ENCODE measurements at regions not wholly inside any gene's neighbourhood (a gene's known extent, or its start where the extent isn't known, plus 50 kb on each side); places are given as distances from the start of the nearest gene placed in this dataset.
"Not testable (repeated sequence)": the region's sequence is repeated elsewhere in the genome, so short reads cannot be mapped to it uniquely, and the experiment has no call there.

DNA sequence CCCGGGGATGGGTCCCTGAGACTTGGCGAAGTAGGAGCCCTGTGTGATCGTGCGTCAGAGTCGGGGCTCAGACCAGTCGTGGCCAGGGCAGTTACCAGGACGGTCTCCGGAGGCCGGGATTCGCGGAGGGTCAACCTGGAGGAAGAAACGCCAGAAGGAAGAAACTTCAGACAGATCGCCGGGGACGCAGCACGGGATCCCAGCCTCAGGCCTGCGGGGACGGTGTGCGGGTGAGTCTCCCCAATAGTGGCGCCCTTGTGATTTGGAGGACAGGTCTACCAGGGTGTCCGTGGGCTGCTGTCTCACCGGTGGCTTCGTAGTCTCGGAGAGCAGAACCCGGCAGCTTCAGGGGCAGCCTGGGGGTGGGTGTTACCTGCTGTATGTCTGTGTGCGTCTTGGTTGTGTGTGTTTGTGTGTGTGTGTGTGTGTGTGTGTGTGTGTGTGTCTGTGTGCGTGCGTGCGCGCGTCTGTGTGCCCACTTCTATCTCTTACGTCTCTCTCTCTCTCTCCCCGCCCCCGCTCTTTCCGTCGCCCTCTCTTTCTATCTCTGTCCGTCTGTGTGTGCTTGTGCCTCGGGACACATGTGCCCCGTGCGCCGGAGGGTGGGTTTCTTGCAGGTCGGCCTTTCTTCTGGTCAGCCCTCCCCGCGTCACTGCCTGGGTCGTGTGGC is 1406.4 kb upstream of the PCDH10 start:
- POLR2A ChIA-PET; H3K79me2 ChIP-seq (ENCODE audit: control insufficient read depth, insufficient read depth, low read length); H3K9me1 ChIP-seq (ENCODE audit: control insufficient read depth, insufficient read depth, low read length); H3K36me3 ChIP-seq (ENCODE audit: control insufficient read depth, insufficient read depth, low read length); H2AFZ ChIP-seq (ENCODE audit: low read depth, low read length); intact Hi-C loops (cut with micrococcal nuclease); CTCF ChIA-PET (ENCODE audit: low intra/inter-chr PET ratio); DNase-seq (ENCODE audit: extremely low read depth in 1 of 4, low spot score in 3 of 4); H3K9ac ChIP-seq (ENCODE audit: insufficient read depth in 1 of 2, low read depth in 2 of 2, low read length in 2 of 2); in situ Hi-C loops (cut with MboI); H4K20me1 ChIP-seq (replicated peaks; ENCODE audit: control insufficient read depth, insufficient read depth, low read length); FAIRE-seq; H3K9me3 ChIP-seq (replicated peaks; ENCODE audit: control insufficient read depth, insufficient read depth, low read depth, low read length); H3K4me2 ChIP-seq (ENCODE audit: insufficient read depth, low read length); BruUV-seq (replicated peaks); H3K27me3 ChIP-seq (ENCODE audit: control insufficient read depth in 2 of 2, insufficient read depth in 2 of 2, low read length in 2 of 2); ATAC-seq; H3K4me3 ChIP-seq; H3K4me1 ChIP-seq (replicated peaks in 1 of 2; ENCODE audit: control insufficient read depth in 2 of 2, insufficient read depth in 2 of 2, low read length in 2 of 2); H3K27ac ChIP-seq (ENCODE audit: extremely low read depth, low read depth, low read length): not testable (repeated sequence)
- WGBS (ENCODE audit: insufficient coverage, low coverage, missing lambda C conversion rate) = 53% methylated on average over 18 of the region's 45 CpGs

DNA sequence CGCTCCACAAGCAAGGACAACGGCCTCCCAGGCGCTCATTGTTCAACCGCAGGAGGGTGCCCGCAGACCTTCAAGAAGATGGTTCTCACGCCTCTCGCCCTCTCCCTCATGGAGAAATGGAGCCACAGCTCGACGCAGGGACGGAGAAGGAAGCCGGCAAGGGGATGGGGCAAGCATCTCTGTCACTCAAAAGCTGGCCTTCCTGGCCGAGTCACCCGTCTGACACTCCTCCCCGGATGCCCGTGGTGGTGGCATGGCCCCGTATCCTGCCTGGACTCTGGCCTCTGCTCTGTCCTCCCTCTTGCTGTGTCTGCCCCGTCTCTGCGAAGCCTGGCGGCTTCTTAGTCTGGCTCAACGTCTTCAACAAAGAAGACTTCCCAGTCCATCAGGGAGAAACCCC is 1405.7 kb upstream of the PCDH10 start:
- intact Hi-C loops (cut with micrococcal nuclease); ATAC-seq; H3K27ac ChIP-seq (ENCODE audit: extremely low read depth, low read depth, low read length); H3K9ac ChIP-seq (ENCODE audit: insufficient read depth in 1 of 2, low read depth in 2 of 2, low read length in 2 of 2); H4K20me1 ChIP-seq (replicated peaks; ENCODE audit: control insufficient read depth, insufficient read depth, low read length); CTCF ChIA-PET (ENCODE audit: low intra/inter-chr PET ratio); H3K9me3 ChIP-seq (replicated peaks; ENCODE audit: control insufficient read depth, insufficient read depth, low read depth, low read length); BruUV-seq (replicated peaks); FAIRE-seq; H3K4me3 ChIP-seq; H3K27me3 ChIP-seq (ENCODE audit: control insufficient read depth in 2 of 2, insufficient read depth in 2 of 2, low read length in 2 of 2); H3K9me1 ChIP-seq (ENCODE audit: control insufficient read depth, insufficient read depth, low read length); H3K36me3 ChIP-seq (ENCODE audit: control insufficient read depth, insufficient read depth, low read length); POLR2A ChIA-PET; H2AFZ ChIP-seq (ENCODE audit: low read depth, low read length); DNase-seq (ENCODE audit: extremely low read depth in 1 of 4, low spot score in 3 of 4); in situ Hi-C loops (cut with MboI); H3K4me1 ChIP-seq (replicated peaks in 1 of 2; ENCODE audit: control insufficient read depth in 2 of 2, insufficient read depth in 2 of 2, low read length in 2 of 2); H3K4me2 ChIP-seq (ENCODE audit: insufficient read depth, low read length); H3K79me2 ChIP-seq (ENCODE audit: control insufficient read depth, insufficient read depth, low read length): not testable (repeated sequence)
- no CpG with 5 or more reads among the region's 20 CpGs for WGBS (ENCODE audit: insufficient coverage, low coverage, missing lambda C conversion rate)

GRCh38 chr4:131747203-131747602 is 1401.9 kb upstream of the PCDH10 start:
- WGBS (ENCODE audit: insufficient coverage, low coverage, missing lambda C conversion rate) = no CpG with 5 or more reads among the region's 34 CpGs

DNA sequence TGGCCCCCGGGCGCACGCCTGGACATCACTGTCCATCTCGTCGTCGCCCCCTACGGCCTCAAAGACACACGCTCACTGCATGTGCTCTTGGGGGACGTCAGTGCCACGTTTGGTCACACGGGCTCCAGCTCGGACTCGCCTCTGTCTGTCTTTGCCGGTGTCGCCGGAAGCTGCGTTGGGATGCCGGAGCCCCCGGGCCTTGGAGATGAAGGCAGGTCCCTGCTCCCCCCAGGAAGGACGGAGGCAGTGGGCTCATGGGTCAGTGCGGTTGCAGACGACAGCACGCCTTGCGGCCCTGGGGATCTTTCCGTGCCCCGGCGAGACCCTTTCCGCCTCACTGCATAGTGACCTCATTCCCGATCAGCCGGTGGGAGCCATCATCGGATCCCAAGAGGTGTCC is 1399.9 kb upstream of the PCDH10 start:
- ATAC-seq; intact Hi-C loops (cut with micrococcal nuclease); H3K9ac ChIP-seq (ENCODE audit: insufficient read depth in 1 of 2, low read depth in 2 of 2, low read length in 2 of 2); POLR2A ChIA-PET; DNase-seq (ENCODE audit: extremely low read depth in 1 of 4, low spot score in 3 of 4); H3K27ac ChIP-seq (ENCODE audit: extremely low read depth, low read depth, low read length); H3K4me1 ChIP-seq (replicated peaks in 1 of 2; ENCODE audit: control insufficient read depth in 2 of 2, insufficient read depth in 2 of 2, low read length in 2 of 2); H2AFZ ChIP-seq (ENCODE audit: low read depth, low read length); BruUV-seq (replicated peaks); in situ Hi-C loops (cut with MboI); FAIRE-seq; H3K9me1 ChIP-seq (ENCODE audit: control insufficient read depth, insufficient read depth, low read length); H4K20me1 ChIP-seq (replicated peaks; ENCODE audit: control insufficient read depth, insufficient read depth, low read length); CTCF ChIA-PET (ENCODE audit: low intra/inter-chr PET ratio); H3K9me3 ChIP-seq (replicated peaks; ENCODE audit: control insufficient read depth, insufficient read depth, low read depth, low read length); H3K79me2 ChIP-seq (ENCODE audit: control insufficient read depth, insufficient read depth, low read length); H3K36me3 ChIP-seq (ENCODE audit: control insufficient read depth, insufficient read depth, low read length); H3K4me3 ChIP-seq; H3K27me3 ChIP-seq (ENCODE audit: control insufficient read depth in 2 of 2, insufficient read depth in 2 of 2, low read length in 2 of 2); H3K4me2 ChIP-seq (ENCODE audit: insufficient read depth, low read length): not testable (repeated sequence)
- no CpG with 5 or more reads among the region's 31 CpGs for WGBS (ENCODE audit: insufficient coverage, low coverage, missing lambda C conversion rate)

More at GRCh38 chr4:131747203-131747602, 1401.9 kb upstream of the PCDH10 start:
- H3K9me3 ChIP-seq (replicated peaks; ENCODE audit: control insufficient read depth, insufficient read depth, low read depth, low read length); H3K9me1 ChIP-seq (ENCODE audit: control insufficient read depth, insufficient read depth, low read length); DNase-seq (ENCODE audit: extremely low read depth in 1 of 4, low spot score in 3 of 4); H3K27ac ChIP-seq (ENCODE audit: extremely low read depth, low read depth, low read length); H4K20me1 ChIP-seq (replicated peaks; ENCODE audit: control insufficient read depth, insufficient read depth, low read length); H3K4me2 ChIP-seq (ENCODE audit: insufficient read depth, low read length); intact Hi-C loops (cut with micrococcal nuclease); CTCF ChIA-PET (ENCODE audit: low intra/inter-chr PET ratio); H3K4me3 ChIP-seq; H3K36me3 ChIP-seq (ENCODE audit: control insufficient read depth, insufficient read depth, low read length); H3K9ac ChIP-seq (ENCODE audit: insufficient read depth in 1 of 2, low read depth in 2 of 2, low read length in 2 of 2); BruUV-seq (replicated peaks); H2AFZ ChIP-seq (ENCODE audit: low read depth, low read length); in situ Hi-C loops (cut with MboI); FAIRE-seq; H3K27me3 ChIP-seq (ENCODE audit: control insufficient read depth in 2 of 2, insufficient read depth in 2 of 2, low read length in 2 of 2); POLR2A ChIA-PET; H3K4me1 ChIP-seq (replicated peaks in 1 of 2; ENCODE audit: control insufficient read depth in 2 of 2, insufficient read depth in 2 of 2, low read length in 2 of 2); ATAC-seq; H3K79me2 ChIP-seq (ENCODE audit: control insufficient read depth, insufficient read depth, low read length): not testable (repeated sequence)
